Fibroblast of peridontal ligament (primary cell): ENCODE measurements at regions not wholly inside any gene's neighbourhood (a gene's known extent, or its start where the extent isn't known, plus 50 kb on each side); places are given as distances from the start of the nearest gene placed in this dataset.

Experiments
- DNase-seq: peaks from one replicate; pipeline ENCODE4 v3.0.0-alpha.2; 2010; ENCODE audit errors: extremely low read depth

- DNase-seq, result no peak
Measured at GRCh38 chr14:71492346-71492745, 439.9 kb upstream of the RGS6 start.

- DNase-seq, result peak; percentile 85
Measured at GRCh38 chr14:71497645-71498086, 434.6 kb upstream of the RGS6 start.

DNA sequence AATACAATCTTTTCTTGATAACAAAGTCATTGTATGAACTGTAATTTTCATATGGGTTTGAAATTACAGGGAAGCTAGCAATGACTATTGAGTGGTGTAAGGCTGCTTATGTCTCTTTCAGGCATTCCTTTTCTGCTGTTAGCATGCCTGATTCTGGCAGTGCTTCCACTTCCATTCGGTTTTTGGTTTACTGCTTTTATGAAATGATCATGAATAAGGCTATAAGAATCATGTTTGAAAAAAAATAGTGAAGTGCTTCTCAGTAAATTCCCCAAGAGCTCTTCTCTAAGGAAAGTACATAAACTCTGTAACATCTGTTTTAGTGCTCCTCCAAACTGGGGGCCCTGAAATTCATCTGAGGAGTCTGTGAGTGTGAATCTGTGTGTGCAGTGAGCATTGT is 434.0 kb upstream of the RGS6 start:
- peak; percentile 93 for DNase-seq

DNA sequence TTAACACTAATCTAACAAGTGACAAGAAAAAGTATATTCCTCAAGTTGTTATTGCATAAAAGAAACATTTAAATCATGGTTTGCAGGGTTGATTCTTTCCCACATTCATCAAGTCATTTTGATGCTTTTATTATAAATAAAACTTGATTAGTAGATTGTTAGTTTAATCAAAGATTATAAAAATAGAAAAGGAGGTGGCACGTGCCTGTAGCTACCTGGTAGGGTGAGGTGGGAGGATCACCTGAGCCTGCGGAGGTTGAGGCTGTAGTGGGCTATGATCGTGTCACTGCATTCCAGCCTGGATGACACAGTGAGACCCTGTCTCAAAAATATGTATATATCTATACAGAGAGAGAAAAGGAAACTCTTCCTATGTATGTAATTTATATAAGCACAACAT is 433.2 kb upstream of the RGS6 start:
- no peak for DNase-seq

DNA sequence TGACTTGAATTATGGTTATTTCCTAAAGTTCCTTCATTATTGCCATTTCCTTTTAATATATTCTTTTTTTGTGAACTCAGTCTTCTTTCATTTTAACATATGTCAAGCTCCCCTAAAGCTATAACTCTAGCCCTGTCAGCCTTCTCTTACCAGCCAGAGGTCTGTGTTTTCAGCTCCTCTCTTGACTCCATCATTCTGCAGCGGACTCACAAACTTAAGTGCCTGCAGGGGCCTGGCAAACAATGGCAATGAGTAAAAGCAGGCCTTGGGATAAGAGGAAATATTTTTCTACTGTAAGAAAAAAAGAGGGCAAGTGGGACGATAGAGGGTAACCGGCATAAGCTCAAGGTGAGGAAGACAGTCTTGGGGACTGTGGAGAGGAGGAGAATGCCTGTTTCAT is 424.5 kb upstream of the RGS6 start:
- no peak for DNase-seq

- no peak for DNase-seq
Measured at GRCh38 chr14:71508901-71509300, 423.3 kb upstream of the RGS6 start.

- no peak for DNase-seq
Measured at GRCh38 chr14:71511152-71511551, 421.1 kb upstream of the RGS6 start.

DNA sequence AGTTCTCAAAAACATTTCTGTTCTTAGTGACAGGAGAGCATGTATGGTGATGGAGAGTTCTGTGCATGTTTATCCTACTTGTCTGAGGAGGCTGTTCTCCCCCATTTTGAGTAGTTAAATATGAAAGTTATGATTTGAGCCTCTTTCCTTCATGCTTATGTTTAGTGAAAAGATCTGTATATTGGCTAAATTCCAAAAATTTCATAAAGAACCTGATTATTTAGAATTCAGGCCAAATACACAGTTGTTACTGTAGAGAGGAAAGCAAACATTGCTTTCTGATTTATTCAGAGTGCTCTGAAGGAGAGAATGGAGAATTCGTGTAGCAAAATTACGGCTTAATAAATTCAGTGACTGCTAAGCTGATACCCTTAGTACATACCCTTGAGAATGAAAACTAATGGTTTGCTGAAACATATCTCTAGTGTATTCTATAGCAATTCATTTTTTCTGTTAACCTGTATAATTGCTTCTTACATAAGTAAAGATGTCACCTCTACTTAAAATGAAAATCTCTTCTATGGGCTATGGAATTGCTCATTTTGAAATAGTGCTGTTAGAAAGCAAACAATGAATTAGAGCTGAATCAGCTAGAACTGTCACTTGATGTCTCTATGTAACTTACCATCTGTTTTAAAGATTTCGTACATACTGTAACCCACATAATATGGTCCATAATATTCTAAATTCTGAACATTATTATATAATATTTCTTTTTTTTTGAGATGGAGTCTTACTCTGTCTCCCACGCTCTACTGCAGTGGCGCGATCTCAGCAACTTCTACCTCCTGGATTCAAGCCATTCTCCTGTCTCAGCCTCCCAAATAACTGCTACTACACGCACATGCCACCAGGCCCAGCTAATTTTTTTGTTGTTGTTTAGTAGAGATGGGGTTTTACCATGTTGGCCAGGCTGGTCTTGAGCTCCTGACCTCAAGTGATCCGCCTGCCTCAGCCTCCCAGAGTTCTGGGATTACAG is 417.0 kb upstream of the RGS6 start:
- no peak for DNase-seq

DNA sequence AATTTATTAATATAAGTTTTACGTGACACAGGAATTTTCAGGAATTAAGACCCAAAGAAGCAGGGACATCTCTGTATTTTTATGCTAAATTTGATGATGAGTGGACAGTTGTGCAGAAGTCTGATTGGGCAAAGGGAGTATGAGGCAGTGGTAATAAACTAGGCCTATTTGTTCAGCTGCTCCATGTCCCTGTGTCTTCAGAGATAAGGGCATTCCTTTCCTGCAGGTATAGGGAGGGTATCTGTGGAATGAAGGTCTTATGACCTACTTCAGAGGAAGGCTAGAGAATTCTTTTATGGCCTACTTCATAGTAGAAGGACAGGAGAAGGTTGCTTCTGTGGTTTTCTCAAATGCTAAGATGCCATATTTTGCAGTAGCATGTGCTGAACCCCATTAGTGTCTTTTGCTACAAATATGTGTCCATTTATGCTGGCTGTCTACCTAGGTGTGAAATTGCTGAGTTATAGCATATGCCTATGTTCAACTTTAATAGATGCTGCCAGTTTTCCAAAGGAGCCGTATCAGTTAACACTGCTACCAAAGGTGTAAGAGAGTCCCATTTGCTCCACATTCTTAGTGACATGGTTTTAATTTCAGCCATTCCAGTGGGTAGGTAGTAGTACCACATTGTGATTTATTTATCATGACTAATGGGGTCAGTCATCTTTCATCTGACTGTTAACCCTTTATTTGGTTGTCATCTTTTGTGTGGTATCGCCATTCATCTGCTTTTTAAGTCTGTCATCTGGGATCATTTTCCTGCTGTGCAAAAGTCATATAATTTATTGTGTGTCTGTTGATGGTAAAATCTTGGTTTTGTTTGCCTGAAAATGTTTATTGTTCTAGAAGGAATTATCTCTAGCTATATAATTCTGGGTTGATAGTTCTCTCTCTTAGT is 410.7 kb upstream of the RGS6 start:
- no peak for DNase-seq

DNA sequence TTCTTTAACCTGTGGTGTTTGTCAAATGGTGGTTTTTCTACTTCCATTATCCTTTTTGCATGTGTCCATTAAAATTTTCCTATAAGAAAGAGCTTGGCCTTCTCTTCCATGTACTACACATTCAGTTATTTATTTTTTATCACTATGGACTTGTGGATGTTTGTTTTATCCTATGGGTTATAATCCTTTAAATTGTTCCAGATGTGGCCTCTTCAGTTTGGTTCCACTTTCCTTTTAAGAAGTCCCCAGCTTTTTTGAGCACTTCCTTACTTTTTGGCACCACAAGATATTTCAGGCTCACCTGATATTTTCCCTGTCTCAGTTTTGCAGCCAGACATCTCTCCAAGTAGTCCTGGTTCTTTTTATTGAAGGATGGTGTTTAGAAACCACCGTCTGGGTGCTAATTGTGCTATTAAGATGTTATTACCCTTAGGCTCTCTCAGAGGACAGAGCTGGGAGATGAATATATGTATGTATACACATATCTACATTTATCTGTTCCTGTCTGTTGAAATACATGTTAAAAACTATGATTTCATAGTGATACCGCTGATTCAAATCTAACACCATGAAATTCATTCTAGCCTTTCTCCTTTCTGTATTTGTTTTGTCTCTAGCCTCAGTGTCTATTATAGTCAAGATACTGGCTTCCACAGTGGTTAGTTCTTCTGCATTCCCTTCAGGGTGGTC is 408.5 kb upstream of the RGS6 start:
- DNase-seq, result peak; percentile 68

DNA sequence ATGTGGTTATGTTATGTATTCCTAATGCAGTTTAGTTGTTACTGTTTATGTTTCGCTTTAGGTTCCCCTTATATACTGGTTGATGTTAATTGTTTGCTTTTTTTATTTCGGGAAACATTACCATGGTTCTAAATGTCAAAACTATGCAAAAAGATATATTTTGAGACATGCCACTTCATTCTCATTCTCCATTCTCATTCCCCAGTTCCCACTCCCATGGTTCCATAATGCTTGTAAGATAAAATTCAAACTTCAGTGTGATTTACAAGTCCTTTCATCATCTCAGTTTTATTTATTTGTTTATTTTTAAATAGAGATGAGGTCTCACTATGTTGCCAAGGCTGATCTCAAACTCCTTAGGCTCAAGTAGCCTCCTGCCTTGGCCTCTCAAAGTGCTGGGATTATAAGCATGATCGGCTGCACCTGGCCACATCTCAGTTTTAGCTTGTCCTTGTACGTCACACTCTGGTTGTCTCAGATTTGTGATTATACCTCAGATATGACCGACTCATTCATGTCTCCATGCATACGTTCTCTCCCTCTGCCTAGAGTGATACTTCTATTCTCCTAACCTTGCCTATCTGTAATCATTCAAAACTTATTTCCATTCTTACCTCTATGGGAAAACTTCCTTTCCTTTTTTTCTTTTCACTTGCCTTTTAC is 407.8 kb upstream of the RGS6 start:
- no peak for DNase-seq

DNA sequence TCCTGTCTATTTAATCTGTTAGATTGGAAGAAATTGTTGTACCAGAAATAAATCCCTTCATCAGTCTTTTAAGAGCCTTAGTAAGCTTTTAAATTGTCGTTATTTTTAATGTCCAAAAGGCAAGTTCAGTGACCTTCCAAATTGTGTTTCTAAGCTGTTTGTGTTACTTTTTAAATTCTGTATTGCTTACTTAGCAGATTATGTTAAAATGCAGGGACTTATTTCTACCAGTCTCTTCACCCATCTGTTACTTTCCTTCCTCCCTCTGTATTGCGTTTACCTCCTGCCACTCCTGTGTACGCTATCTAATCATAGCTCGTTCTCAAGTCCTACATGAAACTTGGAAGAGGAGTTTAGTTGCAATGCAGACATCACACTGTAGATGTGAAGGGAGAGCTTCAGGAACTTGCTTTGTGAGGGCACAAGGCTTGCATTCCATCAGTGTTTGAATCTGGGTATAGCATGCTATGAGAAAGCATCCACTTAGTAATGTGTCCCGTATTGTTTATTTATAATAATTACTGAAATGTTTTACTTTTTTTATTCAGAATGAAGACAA is 406.5 kb upstream of the RGS6 start:
- no peak for DNase-seq

DNA sequence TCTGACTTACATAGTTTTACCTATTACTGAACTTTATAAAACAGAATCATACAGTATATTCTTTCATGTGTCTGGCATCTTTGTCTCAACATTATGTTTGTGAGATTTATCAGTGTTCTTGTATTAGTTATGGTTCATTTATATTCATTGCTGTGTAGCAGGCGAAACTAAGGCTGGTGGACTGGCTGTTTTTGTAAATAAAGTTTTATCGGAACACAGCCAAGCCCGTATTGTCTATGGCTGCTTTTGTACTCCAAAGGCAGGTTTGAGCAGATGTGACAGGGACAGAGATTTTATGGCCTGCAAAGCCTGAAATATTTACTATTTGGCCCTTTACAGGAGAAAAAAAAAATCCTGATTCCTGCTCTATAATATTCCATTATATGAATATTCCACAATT is 405.8 kb upstream of the RGS6 start:
- no peak for DNase-seq

- DNase-seq, result no peak
Measured at GRCh38 chr14:71527838-71528237, 404.4 kb upstream of the RGS6 start.

GRCh38 chr14:71529848-71530247 is 402.4 kb upstream of the RGS6 start:
- peak; percentile 74 for DNase-seq

GRCh38 chr14:71532344-71532743 is 399.9 kb upstream of the RGS6 start:
- DNase-seq, result peak; percentile 86

- no peak for DNase-seq
Measured at GRCh38 chr14:71532790-71533189, 399.4 kb upstream of the RGS6 start.

DNA sequence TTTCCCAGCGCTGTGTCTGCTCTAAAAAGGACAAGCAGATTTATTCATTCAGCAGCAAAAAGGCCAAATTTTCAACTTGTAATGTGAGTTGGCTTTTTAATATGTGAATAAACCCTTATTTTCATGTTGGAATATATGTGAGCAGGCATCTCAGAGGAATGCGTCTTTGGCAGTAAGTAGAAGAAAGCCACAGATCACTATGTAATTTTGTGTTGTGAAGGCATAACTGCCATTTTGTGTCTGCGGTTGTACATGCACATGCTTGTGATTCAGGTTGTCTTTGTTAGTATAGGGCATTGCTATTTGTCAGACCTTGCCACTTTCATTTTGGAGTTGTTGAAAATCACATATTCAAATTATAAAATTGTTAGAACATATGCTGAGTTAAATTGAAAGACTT is 398.8 kb upstream of the RGS6 start:
- DNase-seq, result peak; percentile 76

- no peak for DNase-seq
Measured at GRCh38 chr14:71533800-71534199, 398.4 kb upstream of the RGS6 start.

DNA sequence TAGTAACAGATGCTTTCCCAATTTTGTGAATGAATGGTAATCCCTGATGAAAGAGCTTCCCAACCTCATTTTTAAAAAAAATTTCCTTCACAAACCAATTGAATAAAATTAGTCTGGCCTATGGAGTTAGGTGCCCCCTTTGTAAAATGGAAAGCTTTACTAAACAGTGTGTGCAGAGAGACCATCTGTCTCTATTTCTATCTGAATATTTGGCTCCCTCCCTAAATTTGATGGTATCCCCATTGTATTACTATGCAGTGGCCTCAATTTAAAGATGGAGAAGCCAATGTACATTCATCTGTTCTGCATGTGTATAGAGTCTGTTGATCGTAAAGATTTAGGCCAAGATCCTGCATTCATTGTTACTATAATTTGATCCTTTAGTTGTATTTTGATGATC is 397.7 kb upstream of the RGS6 start:
- no peak for DNase-seq
